ENCODE measurements at regions not wholly inside any gene's neighbourhood (a gene's known extent, or its start where the extent isn't known, plus 50 kb on each side); places are given as distances from the start of the nearest gene placed in this dataset.

DNA sequence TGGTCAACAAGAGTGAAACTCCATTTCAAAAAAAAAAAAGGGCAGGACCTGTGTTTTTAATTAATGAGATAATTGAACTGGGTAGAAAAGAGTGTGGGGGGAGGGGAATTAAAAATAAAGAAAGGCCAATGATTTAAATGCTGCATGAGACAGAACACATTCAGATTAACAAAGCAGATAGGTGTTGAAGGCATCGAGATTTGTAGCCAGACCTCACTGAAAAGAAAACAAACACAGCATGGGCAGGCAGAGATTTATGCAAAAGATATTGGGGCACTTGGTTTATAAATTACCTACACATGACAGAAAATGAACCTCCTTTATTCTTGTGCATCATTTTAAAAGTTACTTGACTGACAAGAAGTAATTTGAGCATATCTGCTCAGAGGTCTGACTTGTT is 354.0 kb upstream of the API5 start:
- TF ChIP-seq CTCF (IDR thresholded peaks at IDR 0.05; ENCODE audit: low read depth, low read length, poor library complexity, severe bottlenecking) (no peak), EZH2phosphoT487 (IDR thresholded peaks at IDR 0.05; ENCODE audit: borderline replicate concordance, low read length) (no peak)

Measured in DOHH2 (cell line).